SK-N-SH (cell line): ENCODE measurements at regions not wholly inside any gene's neighbourhood (a gene's known extent, or its start where the extent isn't known, plus 50 kb on each side); places are given as distances from the start of the nearest gene placed in this dataset.

Source experiments
- CTCF ChIA-PET: fragments of 300-600, 350-600 bp; formaldehyde crosslinking; extraction: SDS; loops from one replicate; lab custom pipeline; 2021; lab: Yijun Ruan, JAX
- POLR2A ChIA-PET: fragments of 350-600 bp; sonication (Branson Sonifier 250); formaldehyde crosslinking; extraction: SDS; loops from one replicate; lab custom pipeline; 2020; ENCODE audit warnings: antibody characterized with exemption, inconsistent platforms; lab: Yijun Ruan, JAX
- DNase-seq: peaks from one replicate; pipeline ENCODE4 v3.0.0; 2012
- H2AFZ ChIP-seq: fragments of 200-600 bp; sonication (generic); 2 replicates; pipeline ENCODE4 v1.8.1; 2016; ENCODE audit warnings: antibody characterized with exemption, mild to moderate bottlenecking, low read depth
- H3F3A ChIP-seq: fragments of 200-600 bp; sonication (generic); replicated peaks from 2 replicates; pipeline ENCODE3; 2016; ENCODE audit warnings: antibody characterized with exemption, mild to moderate bottlenecking; ENCODE audit not compliant: insufficient read depth
- H3K27ac ChIP-seq, 2 experiments: fragments of 200-500 bp in 1 of 2; fragments of 200-600 bp in 1 of 2; sonication (Bioruptor generic) in 1 of 2; sonication (generic), shearing (Covaris generic) in 1 of 2; 2 replicates each; pipeline versions ENCODE4 v1.5.1 to v1.6.1; 2014 to 2016; ENCODE audit warnings: low read depth in 2 of 2, inconsistent platforms in 1 of 2, low read length in 1 of 2, mild to moderate bottlenecking in 1 of 2, mixed read lengths in 1 of 2
- H3K27me3 ChIP-seq: fragments of 200-600 bp; sonication (generic), shearing (Covaris generic); 2 replicates; pipeline ENCODE4 v1.6.1; 2016; ENCODE audit warnings: mixed run types; ENCODE audit not compliant: insufficient read depth
- H3K36me3 ChIP-seq, 2 experiments: fragments of 200-500 bp in 1 of 2; fragments of 200-600 bp in 1 of 2; sonication (Bioruptor generic) in 1 of 2; sonication (generic) in 1 of 2; replicated peaks in 1 of 2; 2 replicates each; pipeline versions ENCODE3 to v1.5.1; 2014 to 2016; ENCODE audit warnings: low read length in 1 of 2, mild to moderate bottlenecking in 1 of 2; ENCODE audit not compliant: insufficient read depth in 2 of 2, control insufficient read depth in 1 of 2
- H3K4me1 ChIP-seq, 2 experiments: fragments of 200-500 bp in 1 of 2; fragments of 200-600 bp in 1 of 2; sonication (Bioruptor generic) in 1 of 2; sonication (generic), shearing (Covaris generic) in 1 of 2; 2 replicates each; pipeline versions ENCODE4 v1.5.1 to v1.6.1; 2014 to 2016; ENCODE audit warnings: low read depth in 1 of 2, low read length in 1 of 2, mixed run types in 1 of 2; ENCODE audit not compliant: insufficient read depth in 2 of 2, control insufficient read depth in 1 of 2
- H3K4me2 ChIP-seq: fragments of 200-600 bp; sonication (generic), shearing (Covaris generic); 2 replicates; pipeline ENCODE4 v1.6.1; 2017; ENCODE audit warnings: mixed run types
- H3K4me3 ChIP-seq, 2 experiments: fragments of 200-500 bp in 1 of 2; fragments of 200-600 bp in 1 of 2; sonication (Bioruptor generic) in 1 of 2; sonication (generic), shearing (Covaris generic) in 1 of 2; 2 replicates each; pipeline versions ENCODE4 v1.5.1 to v1.8.1; 2014 to 2016; ENCODE audit warnings: low read depth in 2 of 2, inconsistent platforms in 1 of 2, low read length in 1 of 2, mild to moderate bottlenecking in 1 of 2, mixed read lengths in 1 of 2, moderate library complexity in 1 of 2
- H3K79me2 ChIP-seq: fragments of 200-600 bp; sonication (generic); 2 replicates; pipeline ENCODE4 v1.8.1; 2017; ENCODE audit warnings: mild to moderate bottlenecking; ENCODE audit not compliant: insufficient read depth
- H3K9ac ChIP-seq: fragments of 200-600 bp; sonication (generic); 2 replicates; pipeline ENCODE4 v1.6.1; 2017; ENCODE audit warnings: mixed run types
- H3K9me2 ChIP-seq: fragments of 200-600 bp; sonication (generic); 2 replicates; pipeline ENCODE4 v1.6.1; 2017; ENCODE audit warnings: mixed run types
- H3K9me3 ChIP-seq: fragments of 200-600 bp; sonication (generic); 2 replicates; pipeline ENCODE4 v1.6.1; 2017; ENCODE audit warnings: mixed run types, mild to moderate bottlenecking, moderate library complexity
- H4K20me1 ChIP-seq: fragments of 200-600 bp; sonication (generic); 2 replicates; pipeline ENCODE4 v1.6.1; 2017; ENCODE audit warnings: mild to moderate bottlenecking, mixed run types; ENCODE audit not compliant: insufficient read depth
- ELF1 ChIP-seq: IDR thresholded peaks from 2 replicates; pipeline ENCODE4 v1.4.0; 2012
- EP300 ChIP-seq, 2 experiments: IDR thresholded peaks; 2 replicates each; pipeline versions ENCODE4 v1.4.0 to v1.6.1; 2012; ENCODE audit warnings: borderline replicate concordance in 1 of 2, low read depth in 1 of 2, low read length in 1 of 2
- EZH2phosphoT487 ChIP-seq: fragments of 200-600 bp; sonication (generic); IDR thresholded peaks from 2 replicates; pipeline ENCODE4 v1.6.1; 2017; ENCODE audit warnings: low read depth, mixed run types, mild to moderate bottlenecking, antibody characterized with exemption, moderate library complexity, borderline replicate concordance
- FOSL2 ChIP-seq: IDR thresholded peaks from 2 replicates; pipeline ENCODE4 v1.4.0; 2012; ENCODE audit warnings: low read depth, mild to moderate bottlenecking, moderate library complexity, borderline replicate concordance
- FOXJ3 ChIP-seq: sonication (generic); formaldehyde crosslinking; IDR thresholded peaks from 2 replicates; pipeline ENCODE4 v1.5.1; 2020; ENCODE audit warnings: mild to moderate bottlenecking, missing genetic modification reagents
- FOXM1 ChIP-seq: IDR thresholded peaks from 2 replicates; pipeline ENCODE4 v1.4.0; 2012; ENCODE audit warnings: low read depth, mild to moderate bottlenecking
- GABPA ChIP-seq: IDR thresholded peaks from 2 replicates; pipeline ENCODE4 v1.4.0; 2012; ENCODE audit warnings: low read depth, mild to moderate bottlenecking
- IRF3 ChIP-seq: fragments of 150-350 bp; IDR thresholded peaks from 2 replicates; pipeline ENCODE4 v1.6.1; 2016; ENCODE audit warnings: mild to moderate bottlenecking, low read depth, low read length
- JUND ChIP-seq: IDR thresholded peaks from 2 replicates; pipeline ENCODE4 v1.4.0; 2012
- MAX ChIP-seq: IDR thresholded peaks from 2 replicates; pipeline ENCODE4 v1.4.0; 2012; ENCODE audit warnings: low read depth
- PBX3 ChIP-seq: IDR thresholded peaks from 2 replicates; pipeline ENCODE4; 2012
- POLR2AphosphoS5 ChIP-seq: IDR thresholded peaks from 2 replicates; pipeline ENCODE4 v1.6.1; 2012; ENCODE audit warnings: low read depth, low read length
- RAD21 ChIP-seq: IDR thresholded peaks from 2 replicates; pipeline ENCODE4 v1.6.1; 2012; ENCODE audit warnings: mild to moderate bottlenecking, low read length
- RXRA ChIP-seq: IDR thresholded peaks from 2 replicates; pipeline ENCODE4 v1.4.0; 2012; ENCODE audit warnings: low read depth, mild to moderate bottlenecking, borderline replicate concordance
- TCF12 ChIP-seq: IDR thresholded peaks from 2 replicates; pipeline ENCODE4 v1.4.0; 2012
- ZBTB33 ChIP-seq: IDR thresholded peaks from 2 replicates; pipeline ENCODE4 v1.4.0; 2012; ENCODE audit warnings: low read depth, borderline replicate concordance
- WGBS: methylation state at CpG from one replicate; pipeline ENCODE4 v1.1.6; 2017; ENCODE audit warnings: low lambda C conversion rate; 5-methylcytosine and 5-hydroxymethylcytosine counted together

DNA sequence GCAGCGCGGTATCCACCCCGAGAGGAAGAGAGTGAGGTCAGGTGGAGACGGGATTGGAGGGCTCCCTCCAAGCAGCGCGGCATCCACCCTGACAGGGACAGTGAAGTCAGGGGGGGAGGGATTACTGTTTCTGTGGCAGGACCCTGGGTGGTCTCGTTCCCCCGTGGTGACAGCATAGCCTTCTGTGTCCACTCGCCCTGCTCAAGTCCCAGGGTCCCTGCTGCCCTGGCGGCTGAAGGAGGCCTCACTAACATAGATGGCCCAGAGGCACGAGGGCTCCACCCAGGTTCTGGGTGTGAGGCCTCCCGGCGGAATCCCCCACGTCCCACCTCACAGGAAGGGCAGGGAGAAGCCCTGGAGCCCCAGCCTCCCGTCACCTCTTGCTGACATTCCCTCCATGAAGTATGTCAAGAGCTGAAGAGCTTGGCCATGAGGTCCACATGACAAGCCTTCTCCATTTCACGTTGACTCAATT lies 636.1 kb downstream of the BRD1 start:
- H3K9me3 ChIP-seq, result no peaks in the 10 kb centered on the region
- H3K4me3 ChIP-seq, result no peak overlapping the region
- H3K79me2 ChIP-seq, result no peaks in the 10 kb centered on the region
- TF ChIP-seq PBX3 (no peak), MAX (no peak), JUND (no peak), ZBTB33 (no peak), POLR2AphosphoS5 (no peak), FOXM1 (no peak), EP300 (IDR thresholded peaks at IDR 0.05; ENCODE audit: borderline replicate concordance in 1 of 2, low read depth in 1 of 2, low read length in 1 of 2) (no peak), IRF3 (no peak), RAD21 (no peak), ELF1 (no peak), EZH2phosphoT487 (no peak), FOXJ3 (CRISPR knock-in tag) (no peak), GABPA (no peak), TCF12 (no peak), RXRA (no peak), FOSL2 (no peak)
- no peak overlapping the region for H2AFZ ChIP-seq
- no peak overlapping the region for H3K4me2 ChIP-seq
- DNase-seq, result no peak
- H3K9me2 ChIP-seq, result no peaks in the 10 kb centered on the region
- no peaks in the 10 kb centered on the region for H4K20me1 ChIP-seq
- no peaks in the 10 kb centered on the region for H3K36me3 ChIP-seq
- no peak overlapping the region for H3K27ac ChIP-seq
- no peak overlapping the region for H3K9ac ChIP-seq
- ChIA-PET CTCF (no interaction called here), POLR2A (no interaction called here)
- H3K4me1 ChIP-seq, result peaks cover 0 to 4% of the 10 kb centered on the region in 2 experiments; a peak in 1 of 4 replicates
- H3F3A ChIP-seq, result no peaks in the 10 kb centered on the region
- 10% methylated on average over 2 of the region's 16 CpGs for WGBS
- H3K27me3 ChIP-seq, result peaks cover 5% of the 10 kb centered on the region; the same call in 1 of the 2 replicates
